GM12874 (cell line): ENCODE measurements at regions not wholly inside any gene's neighbourhood (a gene's known extent, or its start where the extent isn't known, plus 50 kb on each side); places are given as distances from the start of the nearest gene placed in this dataset.

ENCODE experiments used
- CTCF ChIP-seq: IDR thresholded peaks from 2 replicates; pipeline ENCODE4 v1.5.1; 2011; ENCODE audit warnings: low read depth, mild to moderate bottlenecking, control low read depth, low read length, moderate library complexity; ENCODE audit not compliant: insufficient read depth

DNA sequence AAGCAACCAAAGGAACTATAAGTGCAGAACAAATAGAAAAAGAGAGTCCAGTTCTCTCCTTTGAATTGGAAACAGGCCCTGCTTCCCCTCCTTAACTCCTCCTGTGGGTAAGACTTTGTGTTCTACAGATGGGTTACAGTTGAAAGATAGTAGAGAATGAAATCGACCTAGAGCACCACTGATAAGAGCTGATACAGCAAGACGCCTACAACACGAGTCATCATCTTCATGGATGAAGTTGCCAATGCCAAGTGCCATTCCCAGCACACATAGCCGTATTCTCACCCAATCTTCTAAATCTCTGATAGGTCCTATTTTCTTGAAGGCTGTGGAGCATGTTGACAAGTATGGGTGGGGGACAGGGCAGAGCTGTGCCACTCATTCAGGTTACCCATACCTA, 99.8 kb upstream of the CAMK1G start:
- TF ChIP-seq CTCF = no peak

- no peak for TF ChIP-seq CTCF
These were observed 99.1 kb upstream of the CAMK1G start for GRCh38 chr1:209484429-209484828.

DNA sequence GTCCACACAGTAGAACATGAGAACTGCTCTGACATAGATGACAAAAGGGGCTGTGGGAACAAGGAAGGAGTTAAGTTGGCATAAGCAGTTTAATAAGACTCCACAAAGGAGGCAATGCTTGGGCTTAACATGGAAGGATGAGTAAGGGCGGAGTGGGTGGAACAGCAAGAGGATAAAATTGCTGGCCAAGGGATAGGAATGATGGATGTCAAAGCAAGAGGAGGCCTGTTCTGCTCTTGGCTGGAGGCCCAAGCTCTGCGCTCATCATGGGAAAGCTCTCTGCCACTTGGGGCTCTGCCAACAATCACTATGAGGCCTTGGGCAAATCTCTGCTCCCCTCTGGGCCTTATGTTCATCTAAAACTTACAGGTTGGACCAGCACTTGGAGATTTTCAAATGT, 98.3 kb upstream of the CAMK1G start:
- no peak for TF ChIP-seq CTCF

DNA sequence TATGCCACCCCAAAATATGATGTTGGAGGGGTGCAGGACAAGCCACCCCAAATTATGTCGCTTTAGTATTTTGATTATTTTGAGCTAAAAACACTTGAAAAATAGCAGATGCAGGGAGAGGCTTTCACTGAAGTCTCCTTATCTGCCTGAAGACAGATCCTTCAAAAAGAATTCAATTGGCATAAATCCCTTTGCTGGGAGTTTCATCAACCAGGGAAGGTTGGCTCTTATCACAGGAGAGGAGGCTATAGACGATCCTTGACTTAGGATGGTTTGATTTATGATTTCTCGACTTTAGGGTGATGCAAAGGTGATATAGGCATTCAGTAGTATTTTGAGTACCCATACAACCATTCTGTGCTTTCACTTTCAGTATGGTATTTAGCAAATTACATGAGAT, 97.8 kb upstream of the CAMK1G start:
- TF ChIP-seq CTCF = no peak

GRCh38 chr1:209486861-209487593, 96.5 kb upstream of the CAMK1G start:
- TF ChIP-seq CTCF = no peak

GRCh38 chr1:209490013-209490412, 93.5 kb upstream of the CAMK1G start:
- TF ChIP-seq CTCF = no peak

DNA sequence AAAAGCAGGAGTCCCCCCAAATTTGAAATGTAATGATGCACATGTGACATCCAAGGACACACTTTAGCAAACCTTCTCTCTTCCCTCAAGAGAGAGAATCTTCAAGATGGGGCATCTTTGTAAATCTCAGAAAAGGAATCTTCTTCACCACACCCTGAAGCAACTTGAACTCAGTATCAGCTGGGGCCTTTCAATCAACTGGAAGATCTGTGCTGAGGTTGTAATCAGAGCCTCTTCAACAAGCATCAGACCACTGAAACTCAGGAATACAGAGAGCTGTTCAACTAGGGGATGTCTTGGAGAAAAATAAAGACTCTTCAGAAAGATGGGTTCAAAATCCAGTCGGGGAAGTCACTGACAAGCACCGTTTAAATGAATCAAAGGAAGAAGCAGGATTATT, 92.5 kb upstream of the CAMK1G start:
- TF ChIP-seq CTCF = no peak
